GM12891 (cell line): ENCODE measurements at regions not wholly inside any gene's neighbourhood (a gene's known extent, or its start where the extent isn't known, plus 50 kb on each side); places are given as distances from the start of the nearest gene placed in this dataset.

Experiments
- POLR2A ChIP-seq: IDR thresholded peaks from 2 replicates; pipeline ENCODE4 v1.6.1; 2011; ENCODE audit warnings: low read depth, low read length, control low read depth
- POLR2AphosphoS5 ChIP-seq: IDR thresholded peaks from 2 replicates; pipeline ENCODE4 v1.6.1; 2011; ENCODE audit warnings: low read depth, low read length, control low read depth
- POU2F2 ChIP-seq: IDR thresholded peaks from 2 replicates; pipeline ENCODE4 v1.6.1; 2011; ENCODE audit warnings: low read depth, mild to moderate bottlenecking, control low read depth, low read length, moderate library complexity

DNA sequence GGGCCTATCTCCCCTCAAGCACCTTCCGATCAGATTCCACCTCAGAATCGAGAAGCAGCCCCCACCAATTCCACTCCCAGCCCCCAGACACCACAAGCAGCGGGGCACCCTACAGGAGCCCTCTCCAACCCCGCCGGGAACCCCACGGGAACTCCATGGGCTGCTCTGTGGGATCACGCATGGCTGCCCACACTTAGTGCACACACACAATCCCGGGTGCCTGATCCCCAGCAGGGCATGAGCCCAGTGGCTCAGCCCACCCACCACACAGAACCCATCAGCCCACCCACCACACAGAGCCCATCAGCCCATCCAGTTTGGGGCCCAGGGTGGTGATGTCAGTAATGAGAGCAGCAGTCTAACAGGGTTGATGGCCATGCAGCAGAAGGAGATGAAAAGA is 141.6 kb upstream of the LINGO1 start:
- TF ChIP-seq POLR2A (no peak), POU2F2 (no peak), POLR2AphosphoS5 (no peak)
